Choroid plexus epithelial cell (primary cell): ENCODE measurements at regions not wholly inside any gene's neighbourhood (a gene's known extent, or its start where the extent isn't known, plus 50 kb on each side); places are given as distances from the start of the nearest gene placed in this dataset.

Experiments used
- DNase-seq: peaks from one replicate; pipeline ENCODE4 v3.0.0-alpha.2; 2010; ENCODE audit warnings: low read depth
- H3K4me3 ChIP-seq: 2 replicates; pipeline ENCODE4 v1.5.1; 2011; ENCODE audit warnings: low read depth, mild to moderate bottlenecking, control low read depth, low read length, moderate library complexity
- CTCF ChIP-seq: conservative IDR thresholded peaks from 2 replicates; pipeline ENCODE4 v1.5.1; 2011; ENCODE audit warnings: low read depth, mild to moderate bottlenecking, control low read depth, inconsistent platforms, low read length, moderate library complexity

GRCh38 chr7:156002362-156003066 is 190.3 kb upstream of the SHH start:
- H3K4me3 ChIP-seq = no peak overlapping the region
- no peak for TF ChIP-seq CTCF
- no peak for DNase-seq

GRCh38 chr7:156001496-156002260 is 189.4 kb upstream of the SHH start:
- no peak for DNase-seq
- TF ChIP-seq CTCF = no peak
- no peak overlapping the region for H3K4me3 ChIP-seq

GRCh38 chr7:156000601-156001396 is 188.5 kb upstream of the SHH start:
- no peak for TF ChIP-seq CTCF
- H3K4me3 ChIP-seq = no peak overlapping the region
- no peak for DNase-seq

- no peak for TF ChIP-seq CTCF
- H3K4me3 ChIP-seq = no peak overlapping the region
- DNase-seq = no peak
Observed at GRCh38 chr7:155999631-156000489, 187.6 kb upstream of the SHH start.

GRCh38 chr7:155998766-155999630 is 186.7 kb upstream of the SHH start:
- no peak for DNase-seq
- no peak for TF ChIP-seq CTCF

GRCh38 chr7:155998328-155998691 is 186.0 kb upstream of the SHH start:
- no peak for DNase-seq

More at GRCh38 chr7:155998766-155999630, 186.7 kb upstream of the SHH start:
- H3K4me3 ChIP-seq = no peak overlapping the region

More at GRCh38 chr7:155998328-155998691, 186.0 kb upstream of the SHH start:
- H3K4me3 ChIP-seq = no peak overlapping the region
- TF ChIP-seq CTCF = no peak
